ENCODE measurements at regions not wholly inside any gene's neighbourhood (a gene's known extent, or its start where the extent isn't known, plus 50 kb on each side); places are given as distances from the start of the nearest gene placed in this dataset.

- TF ChIP-seq CTCF (IDR thresholded peaks at IDR 0.05; ENCODE audit: low read depth, low read length) (no peak), MAX (IDR thresholded peaks at IDR 0.05; ENCODE audit: low read depth, low read length) (no peak)
Observed at GRCh38 chr9:119033596-119033995, 335.6 kb downstream of the BRINP1 start.
